ENCODE measurements at regions not wholly inside any gene's neighbourhood (a gene's known extent, or its start where the extent isn't known, plus 50 kb on each side); places are given as distances from the start of the nearest gene placed in this dataset.

DNA sequence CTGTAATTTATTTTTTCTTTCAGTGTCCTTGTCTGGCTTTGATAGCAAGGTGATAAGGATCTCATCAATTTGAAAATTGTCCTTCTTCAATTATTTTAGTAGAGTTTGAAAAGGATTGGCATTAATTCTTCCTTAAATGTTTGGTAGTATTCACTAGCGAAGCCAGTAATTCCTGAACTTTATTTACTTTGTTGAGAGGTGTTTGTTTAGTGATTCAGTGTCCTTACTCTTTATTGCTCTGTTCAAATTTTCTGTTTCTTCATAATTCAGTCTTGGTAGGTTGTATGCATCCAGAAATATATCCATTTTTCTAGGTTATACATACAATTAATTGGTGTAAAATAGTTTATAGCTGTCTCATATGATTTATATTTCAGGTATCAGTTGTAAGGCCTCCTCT, 676.7 kb upstream of the POU3F3 start:
- TF ChIP-seq JUND (IDR thresholded peaks at IDR 0.05) (no peak), ZFX (IDR thresholded peaks at IDR 0.05) (no peak), POLR2AphosphoS5 (IDR thresholded peaks at IDR 0.05; ENCODE audit: low read depth, low read length) (no peak), SP1 (IDR thresholded peaks at IDR 0.05; ENCODE audit: low read depth) (no peak), EGR1 (IDR thresholded peaks at IDR 0.05; ENCODE audit: low read depth) (no peak), ZNF274 (IDR thresholded peaks at IDR 0.05; ENCODE audit: low read depth, low read length) (no peak), SRF (IDR thresholded peaks at IDR 0.05; ENCODE audit: low read depth) (no peak), TCF7L2 (IDR thresholded peaks at IDR 0.05; ENCODE audit: borderline replicate concordance, extremely low read depth, insufficient read depth, insufficient read length) (no peak)
- TF ChIP-seq, protein P1, sequence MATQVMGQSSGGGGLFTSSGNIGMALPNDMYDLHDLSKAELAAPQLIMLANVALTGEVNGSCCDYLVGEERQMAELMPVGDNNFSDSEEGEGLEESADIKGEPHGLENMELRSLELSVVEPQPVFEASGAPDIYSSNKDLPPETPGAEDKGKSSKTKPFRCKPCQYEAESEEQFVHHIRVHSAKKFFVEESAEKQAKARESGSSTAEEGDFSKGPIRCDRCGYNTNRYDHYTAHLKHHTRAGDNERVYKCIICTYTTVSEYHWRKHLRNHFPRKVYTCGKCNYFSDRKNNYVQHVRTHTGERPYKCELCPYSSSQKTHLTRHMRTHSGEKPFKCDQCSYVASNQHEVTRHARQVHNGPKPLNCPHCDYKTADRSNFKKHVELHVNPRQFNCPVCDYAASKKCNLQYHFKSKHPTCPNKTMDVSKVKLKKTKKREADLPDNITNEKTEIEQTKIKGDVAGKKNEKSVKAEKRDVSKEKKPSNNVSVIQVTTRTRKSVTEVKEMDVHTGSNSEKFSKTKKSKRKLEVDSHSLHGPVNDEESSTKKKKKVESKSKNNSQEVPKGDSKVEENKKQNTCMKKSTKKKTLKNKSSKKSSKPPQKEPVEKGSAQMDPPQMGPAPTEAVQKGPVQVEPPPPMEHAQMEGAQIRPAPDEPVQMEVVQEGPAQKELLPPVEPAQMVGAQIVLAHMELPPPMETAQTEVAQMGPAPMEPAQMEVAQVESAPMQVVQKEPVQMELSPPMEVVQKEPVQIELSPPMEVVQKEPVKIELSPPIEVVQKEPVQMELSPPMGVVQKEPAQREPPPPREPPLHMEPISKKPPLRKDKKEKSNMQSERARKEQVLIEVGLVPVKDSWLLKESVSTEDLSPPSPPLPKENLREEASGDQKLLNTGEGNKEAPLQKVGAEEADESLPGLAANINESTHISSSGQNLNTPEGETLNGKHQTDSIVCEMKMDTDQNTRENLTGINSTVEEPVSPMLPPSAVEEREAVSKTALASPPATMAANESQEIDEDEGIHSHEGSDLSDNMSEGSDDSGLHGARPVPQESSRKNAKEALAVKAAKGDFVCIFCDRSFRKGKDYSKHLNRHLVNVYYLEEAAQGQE (IDR thresholded peaks at IDR 0.05; ENCODE audit: low read depth) = no peak
- TF ChIP-seq, protein P2, sequence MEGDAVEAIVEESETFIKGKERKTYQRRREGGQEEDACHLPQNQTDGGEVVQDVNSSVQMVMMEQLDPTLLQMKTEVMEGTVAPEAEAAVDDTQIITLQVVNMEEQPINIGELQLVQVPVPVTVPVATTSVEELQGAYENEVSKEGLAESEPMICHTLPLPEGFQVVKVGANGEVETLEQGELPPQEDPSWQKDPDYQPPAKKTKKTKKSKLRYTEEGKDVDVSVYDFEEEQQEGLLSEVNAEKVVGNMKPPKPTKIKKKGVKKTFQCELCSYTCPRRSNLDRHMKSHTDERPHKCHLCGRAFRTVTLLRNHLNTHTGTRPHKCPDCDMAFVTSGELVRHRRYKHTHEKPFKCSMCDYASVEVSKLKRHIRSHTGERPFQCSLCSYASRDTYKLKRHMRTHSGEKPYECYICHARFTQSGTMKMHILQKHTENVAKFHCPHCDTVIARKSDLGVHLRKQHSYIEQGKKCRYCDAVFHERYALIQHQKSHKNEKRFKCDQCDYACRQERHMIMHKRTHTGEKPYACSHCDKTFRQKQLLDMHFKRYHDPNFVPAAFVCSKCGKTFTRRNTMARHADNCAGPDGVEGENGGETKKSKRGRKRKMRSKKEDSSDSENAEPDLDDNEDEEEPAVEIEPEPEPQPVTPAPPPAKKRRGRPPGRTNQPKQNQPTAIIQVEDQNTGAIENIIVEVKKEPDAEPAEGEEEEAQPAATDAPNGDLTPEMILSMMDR (IDR thresholded peaks at IDR 0.05 in 2 of 3, conservative IDR thresholded peaks at IDR 0.05 in 1 of 3; ENCODE audit: borderline replicate concordance in 1 of 3, insufficient read depth in 1 of 3, low read depth in 2 of 3, low read length in 2 of 3) = no peak

More for the DNA sequence above, 676.7 kb upstream of the POU3F3 start:
- Histone ChIP-seq H3K27me3 (ENCODE audit: insufficient read depth, low read length) (no peaks in the 10 kb centered on the region), H3K36me3 (ENCODE audit: control insufficient read depth in 1 of 2, insufficient read depth in 2 of 2, low read length in 2 of 2) (no peaks in the 10 kb centered on the region), H3K4me2 (ENCODE audit: low read length) (no peak overlapping the region), H3K4me3 (replicated peaks in 1 of 2; ENCODE audit: low read depth in 1 of 2, low read length in 2 of 2) (no peak overlapping the region), H4K20me1 (ENCODE audit: insufficient read depth) (no peaks in the 10 kb centered on the region), H2AFZ (ENCODE audit: low read depth, low read length, poor library complexity, severe bottlenecking) (no peak overlapping the region), H3K9me3 (ENCODE audit: control insufficient read depth in 1 of 2, insufficient read depth in 1 of 2, low read depth in 1 of 2, low read length in 2 of 2) (peaks cover 8 to 25% of the 10 kb centered on the region in 2 experiments; a peak in 3 of 4 replicates), H3K79me2 (ENCODE audit: insufficient read depth, low read length) (no peaks in the 10 kb centered on the region), H3K9ac (ENCODE audit: low read length) (no peak overlapping the region), H3K9me2 (ENCODE audit: insufficient read depth) (no peaks in the 10 kb centered on the region), H3K4me1 (ENCODE audit: control insufficient read depth in 1 of 2, insufficient read depth in 2 of 2, low read length in 2 of 2) (no peaks in the 10 kb centered on the region), H3K27ac (ENCODE audit: low read depth, low read length) (no peak overlapping the region)
- POLR2A ChIA-PET = no interaction called here
- intact Hi-C loops (cut with micrococcal nuclease) = no loop called here
- RAD21 ChIA-PET (ENCODE audit: low non-redundant PET in 1 of 2, low total read pairs in 2 of 2, uncharacterized antibody in 2 of 2, unreplicated experiment in 2 of 2) = no interaction called here
- DNase-seq (ENCODE audit: low read depth, low spot score) (no peak), ATAC-seq (no peak)
- BruUV-seq (replicated peaks) = no TSS peak
- CTCF ChIA-PET = no interaction called here
